Calu3 (cell line): ENCODE measurements at regions not wholly inside any gene's neighbourhood (a gene's known extent, or its start where the extent isn't known, plus 50 kb on each side); places are given as distances from the start of the nearest gene placed in this dataset.

Source experiments
- BruUV-seq: library from RNA; stranded (reverse); fragments of 400-500 nt; replicated peaks from 2 replicates; lab custom pipeline; 2021; lab: Mats Ljungman, UMichigan
- CTCF ChIA-PET: fragments of 300-600 bp; sonication (Branson Sonifier 250); formaldehyde crosslinking; loops from one replicate; lab custom pipeline; 2022; ENCODE audit warnings: antibody characterized with exemption; lab: Charles Lee
- DNase-seq: peaks from one replicate; pipeline ENCODE4 v3.0.0; 2022
- H3K27ac Mint-ChIP-seq: one replicate; pipeline ENCODE4 v1.8.0; 2022; ENCODE audit warnings: mixed read lengths; ENCODE audit not compliant: unreplicated experiment
- H3K27me3 Mint-ChIP-seq: one replicate; pipeline ENCODE4 v1.8.0; 2022; ENCODE audit warnings: mixed read lengths; ENCODE audit not compliant: unreplicated experiment
- H3K36me3 Mint-ChIP-seq: one replicate; pipeline ENCODE4 v1.8.0; 2022; ENCODE audit warnings: mild to moderate bottlenecking, moderate library complexity, mixed read lengths; ENCODE audit not compliant: insufficient read depth, unreplicated experiment
- H3K4me1 Mint-ChIP-seq: one replicate; pipeline ENCODE4 v1.8.0; 2022; ENCODE audit warnings: mild to moderate bottlenecking, low read depth, mixed read lengths; ENCODE audit not compliant: unreplicated experiment
- H3K4me3 Mint-ChIP-seq: one replicate; pipeline ENCODE4 v1.8.0; 2022; ENCODE audit warnings: mild to moderate bottlenecking, low read depth, moderate library complexity, mixed read lengths; ENCODE audit not compliant: unreplicated experiment
- H3K9me3 Mint-ChIP-seq: one replicate; pipeline ENCODE4 v1.8.0; 2022; ENCODE audit warnings: low read depth, mixed read lengths; ENCODE audit not compliant: unreplicated experiment
- intact Hi-C: fragments of 100-400 bp; cut with micrococcal nuclease; formaldehyde crosslinking; loops from one replicate; pipeline ENCODE4 v1.10.0; 2022; ENCODE audit not compliant: unreplicated experiment
- TF ChIP-seq, protein P1 (sequence below): fragments of 200-600 bp; IDR thresholded peaks from one replicate; pipeline ENCODE4 v1.8.0; 2022; ENCODE audit warnings: antibody characterized with exemption; ENCODE audit not compliant: unreplicated experiment

DNA sequence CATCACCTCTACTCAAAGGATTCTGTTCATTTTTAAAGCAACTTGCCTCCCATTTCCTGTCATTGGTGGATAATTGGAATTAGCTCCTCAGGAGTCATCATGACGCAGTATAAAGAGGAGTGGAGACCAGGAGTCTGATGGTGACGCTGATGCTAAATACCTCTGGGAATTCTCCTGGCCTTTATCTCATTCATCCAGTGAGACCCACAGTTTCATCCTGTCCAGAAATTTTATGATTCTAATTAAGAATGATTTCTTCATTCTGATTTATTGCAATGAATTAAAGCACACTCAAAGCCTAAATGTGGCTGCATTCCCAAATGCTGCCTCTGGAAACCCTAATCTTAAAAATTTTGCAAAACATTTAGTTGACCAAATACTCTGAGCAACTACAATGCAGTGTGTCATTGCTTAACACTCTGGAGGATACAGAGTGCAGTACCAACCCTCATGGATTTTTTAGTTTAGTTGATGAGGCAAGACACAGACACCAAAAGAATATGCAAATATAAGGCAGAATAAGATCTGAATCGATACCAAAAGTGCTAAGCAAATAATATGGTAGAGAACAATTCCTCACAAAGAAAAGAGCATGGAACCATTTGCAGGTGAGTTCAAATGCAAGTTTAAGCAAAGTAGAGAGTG is 236.2 kb downstream of the ETAA1 start:
- CTCF ChIA-PET: no interaction called here
- H3K9me3 Mint-ChIP-seq: no peaks in the 10 kb centered on the region
- TF ChIP-seq, protein P1, sequence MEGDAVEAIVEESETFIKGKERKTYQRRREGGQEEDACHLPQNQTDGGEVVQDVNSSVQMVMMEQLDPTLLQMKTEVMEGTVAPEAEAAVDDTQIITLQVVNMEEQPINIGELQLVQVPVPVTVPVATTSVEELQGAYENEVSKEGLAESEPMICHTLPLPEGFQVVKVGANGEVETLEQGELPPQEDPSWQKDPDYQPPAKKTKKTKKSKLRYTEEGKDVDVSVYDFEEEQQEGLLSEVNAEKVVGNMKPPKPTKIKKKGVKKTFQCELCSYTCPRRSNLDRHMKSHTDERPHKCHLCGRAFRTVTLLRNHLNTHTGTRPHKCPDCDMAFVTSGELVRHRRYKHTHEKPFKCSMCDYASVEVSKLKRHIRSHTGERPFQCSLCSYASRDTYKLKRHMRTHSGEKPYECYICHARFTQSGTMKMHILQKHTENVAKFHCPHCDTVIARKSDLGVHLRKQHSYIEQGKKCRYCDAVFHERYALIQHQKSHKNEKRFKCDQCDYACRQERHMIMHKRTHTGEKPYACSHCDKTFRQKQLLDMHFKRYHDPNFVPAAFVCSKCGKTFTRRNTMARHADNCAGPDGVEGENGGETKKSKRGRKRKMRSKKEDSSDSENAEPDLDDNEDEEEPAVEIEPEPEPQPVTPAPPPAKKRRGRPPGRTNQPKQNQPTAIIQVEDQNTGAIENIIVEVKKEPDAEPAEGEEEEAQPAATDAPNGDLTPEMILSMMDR: no peak

DNA sequence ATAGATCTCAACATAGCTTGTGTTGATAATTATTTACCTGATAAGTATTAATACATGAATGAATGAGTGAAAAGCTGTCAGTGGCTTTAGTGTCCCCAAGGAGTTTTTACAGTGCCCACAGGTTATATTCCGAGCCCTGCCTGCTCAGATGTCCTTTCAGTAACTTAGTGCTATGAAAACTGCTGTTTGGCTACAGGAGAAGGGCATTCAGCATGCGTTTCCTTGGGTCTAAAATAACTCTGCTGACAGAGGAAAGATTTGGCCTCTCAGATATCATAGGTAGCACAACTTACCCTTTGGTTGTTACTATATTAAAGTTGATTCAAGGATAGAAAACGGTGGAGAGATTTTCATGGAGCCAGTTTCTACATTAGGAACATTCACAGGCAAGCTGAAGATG is 241.0 kb downstream of the ETAA1 start:
- CTCF ChIA-PET: no interaction called here

More for the DNA sequence above, 236.2 kb downstream of the ETAA1 start:
- Mint-ChIP-seq H3K27ac (no peak overlapping the region), H3K4me3 (no peak overlapping the region), H3K36me3 (no peaks in the 10 kb centered on the region), H3K4me1 (no peaks in the 10 kb centered on the region), H3K27me3 (no peaks in the 10 kb centered on the region)
- intact Hi-C loops: no loop called here
- DNase-seq: no peak
- no TSS peak for BruUV-seq

DNA sequence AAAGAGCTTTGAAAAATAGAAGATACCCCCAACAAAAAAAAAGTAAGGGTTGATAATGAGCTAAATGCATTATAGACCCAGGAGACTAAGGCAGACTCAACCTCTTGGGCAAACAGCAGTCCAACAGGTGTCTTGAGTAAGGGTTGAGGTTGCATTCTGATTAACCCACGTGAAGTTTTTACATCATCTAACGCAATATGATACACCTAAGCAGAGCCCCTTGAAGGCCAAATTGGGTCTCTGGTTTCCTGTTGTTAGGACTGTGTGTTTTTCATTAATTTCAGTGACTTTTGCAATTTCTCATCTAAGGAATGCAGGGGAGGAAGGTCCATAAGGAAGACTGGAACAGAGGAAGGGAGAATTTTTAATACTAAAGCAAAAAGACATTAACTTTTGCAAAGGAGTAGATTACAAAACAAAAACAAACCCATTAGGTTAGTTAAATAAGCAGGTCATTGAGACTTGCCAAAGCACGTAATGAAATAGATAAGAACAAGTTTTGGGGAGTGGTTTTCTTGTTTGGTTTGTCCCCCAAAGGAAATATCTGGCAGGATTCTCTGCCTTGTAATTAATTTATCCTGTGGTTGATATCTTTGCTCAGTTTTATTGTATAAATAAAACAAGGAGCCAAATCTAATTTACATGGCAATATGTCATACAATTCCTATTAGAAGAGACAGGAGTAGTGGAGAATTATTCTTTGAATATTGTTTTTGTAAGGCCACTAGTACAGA is 244.3 kb downstream of the ETAA1 start:
- Mint-ChIP-seq H3K36me3 (no peaks in the 10 kb centered on the region), H3K4me1 (peaks cover 13% of the 10 kb centered on the region), H3K4me3 (no peak overlapping the region), H3K9me3 (peaks cover under 1% of the 10 kb centered on the region), H3K27ac (no peak overlapping the region), H3K27me3 (no peaks in the 10 kb centered on the region)
- CTCF ChIA-PET: interaction anchor here (0.8 kb wide), 1 partner anchor 9 kb away, joined by 3 read pairs; no protein-coding TSS in a partner anchor
- intact Hi-C loops: loop anchor here (10.0 kb wide), 1 partner anchor 937 kb away; no protein-coding TSS in a partner anchor
- TF ChIP-seq, protein P1: no peak
- DNase-seq: no peak
- BruUV-seq: no TSS peak

More for the DNA sequence above, 241.0 kb downstream of the ETAA1 start:
- H3K36me3 Mint-ChIP-seq: no peaks in the 10 kb centered on the region
- TF ChIP-seq, protein P1: no peak
- peaks cover 13% of the 10 kb centered on the region for H3K4me1 Mint-ChIP-seq
- no peak overlapping the region for H3K4me3 Mint-ChIP-seq
- no peaks in the 10 kb centered on the region for H3K9me3 Mint-ChIP-seq
- no peak for DNase-seq
- no peak overlapping the region for H3K27ac Mint-ChIP-seq
- intact Hi-C loops: no loop called here
- BruUV-seq: no TSS peak
- H3K27me3 Mint-ChIP-seq: no peaks in the 10 kb centered on the region

DNA sequence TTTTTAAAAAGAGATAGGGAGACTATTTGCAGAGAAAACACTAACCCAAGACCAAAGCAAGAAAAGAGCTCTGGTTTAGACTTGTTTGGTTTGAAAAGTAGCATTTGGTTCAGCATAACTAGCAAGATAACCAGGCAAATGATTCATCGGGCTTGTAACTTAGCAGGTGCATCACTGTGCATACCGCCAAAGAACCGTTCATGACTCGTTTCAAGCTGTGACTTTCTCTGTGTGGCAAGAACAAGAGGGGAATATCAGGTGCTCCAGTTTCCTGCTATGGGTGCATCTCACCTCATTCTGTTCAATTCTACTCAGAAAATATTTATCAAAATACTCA is 244.9 kb downstream of the ETAA1 start:
- intact Hi-C loops: loop anchor here (10.0 kb wide), 1 partner anchor 937 kb away; no protein-coding TSS in a partner anchor
- no peak for DNase-seq

More for the DNA sequence above, 244.9 kb downstream of the ETAA1 start:
- peaks cover 13% of the 10 kb centered on the region for H3K4me1 Mint-ChIP-seq
- CTCF ChIA-PET: no interaction called here
- H3K9me3 Mint-ChIP-seq: peaks cover 4% of the 10 kb centered on the region
- TF ChIP-seq, protein P1: no peak
- no TSS peak for BruUV-seq
- no peaks in the 10 kb centered on the region for H3K27me3 Mint-ChIP-seq
- no peak overlapping the region for H3K27ac Mint-ChIP-seq
- H3K36me3 Mint-ChIP-seq: no peaks in the 10 kb centered on the region
- H3K4me3 Mint-ChIP-seq: no peak overlapping the region
